Activated CD8-positive, alpha-beta memory T cell treated with anti-CD3 and anti-CD28 coated beads, Interleukin-2, amount 50 U/mL, for 4 hours (primary cell): ENCODE measurements at regions not wholly inside any gene's neighbourhood (a gene's known extent, or its start where the extent isn't known, plus 50 kb on each side); places are given as distances from the start of the nearest gene placed in this dataset.
"Not testable (repeated sequence)": the region's sequence is repeated elsewhere in the genome, so short reads cannot be mapped to it uniquely, and the experiment has no call there.

Source experiments
- DNase-seq: peaks from one replicate; pipeline ENCODE4 v3.0.0-alpha.2; 2020

GRCh38 chr3:18593231-18593630, 168.1 kb upstream of the SATB1 start:
- DNase-seq, result no peak

GRCh38 chr3:18591120-18591519, 166.0 kb upstream of the SATB1 start:
- no peak for DNase-seq

GRCh38 chr3:18586076-18586475, 160.9 kb upstream of the SATB1 start:
- DNase-seq, result no peak

- DNase-seq, result no peak
Measured at GRCh38 chr3:18585004-18585968, 160.1 kb upstream of the SATB1 start.

GRCh38 chr3:18580268-18580667, 155.1 kb upstream of the SATB1 start:
- no peak for DNase-seq

- no peak for DNase-seq
Measured at GRCh38 chr3:18579661-18580060, 154.5 kb upstream of the SATB1 start.

GRCh38 chr3:18575573-18575972, 150.4 kb upstream of the SATB1 start:
- no peak for DNase-seq

GRCh38 chr3:18572809-18573208, 147.7 kb upstream of the SATB1 start:
- DNase-seq, result no peak

GRCh38 chr3:18567293-18567692, 142.2 kb upstream of the SATB1 start:
- DNase-seq, result no peak

- DNase-seq, result no peak
Measured at GRCh38 chr3:18562364-18563154, 137.4 kb upstream of the SATB1 start.

GRCh38 chr3:18559331-18559842, 134.2 kb upstream of the SATB1 start:
- peak; percentile 23 for DNase-seq

GRCh38 chr3:18558507-18558906, 133.4 kb upstream of the SATB1 start:
- DNase-seq, result no peak

- DNase-seq, result no peak
Measured at GRCh38 chr3:18557216-18557615, 132.1 kb upstream of the SATB1 start.

GRCh38 chr3:18556503-18557135, 131.5 kb upstream of the SATB1 start:
- DNase-seq, result peak; percentile 63

- DNase-seq, result peak; percentile 14
Measured at GRCh38 chr3:18556001-18556408, 130.9 kb upstream of the SATB1 start.

- DNase-seq, result not testable (repeated sequence)
Measured at GRCh38 chr3:18552579-18553105, 127.5 kb upstream of the SATB1 start.

GRCh38 chr3:18546632-18547031, 121.5 kb upstream of the SATB1 start:
- no peak for DNase-seq

GRCh38 chr3:18544146-18544545, 119.0 kb upstream of the SATB1 start:
- no peak for DNase-seq

- no peak for DNase-seq
Measured at GRCh38 chr3:18538463-18539230, 113.5 kb upstream of the SATB1 start.

- DNase-seq, result no peak
Measured at GRCh38 chr3:18533039-18533438, 107.9 kb upstream of the SATB1 start.

GRCh38 chr3:18531662-18532061, 106.5 kb upstream of the SATB1 start:
- DNase-seq, result no peak

GRCh38 chr3:18529631-18530030, 104.5 kb upstream of the SATB1 start:
- DNase-seq, result no peak
